ENCODE measurements at regions not wholly inside any gene's neighbourhood (a gene's known extent, or its start where the extent isn't known, plus 50 kb on each side); places are given as distances from the start of the nearest gene placed in this dataset.

GRCh38 chr2:43088143-43089073, 138.0 kb downstream of the ZFP36L2 start:
- no peak for DNase-seq (ENCODE audit: extremely low read depth, low read depth, low spot score)

- no peak for DNase-seq (ENCODE audit: extremely low read depth, low read depth, low spot score)
Observed at GRCh38 chr2:43087413-43087812, 139.0 kb downstream of the ZFP36L2 start.

DNA sequence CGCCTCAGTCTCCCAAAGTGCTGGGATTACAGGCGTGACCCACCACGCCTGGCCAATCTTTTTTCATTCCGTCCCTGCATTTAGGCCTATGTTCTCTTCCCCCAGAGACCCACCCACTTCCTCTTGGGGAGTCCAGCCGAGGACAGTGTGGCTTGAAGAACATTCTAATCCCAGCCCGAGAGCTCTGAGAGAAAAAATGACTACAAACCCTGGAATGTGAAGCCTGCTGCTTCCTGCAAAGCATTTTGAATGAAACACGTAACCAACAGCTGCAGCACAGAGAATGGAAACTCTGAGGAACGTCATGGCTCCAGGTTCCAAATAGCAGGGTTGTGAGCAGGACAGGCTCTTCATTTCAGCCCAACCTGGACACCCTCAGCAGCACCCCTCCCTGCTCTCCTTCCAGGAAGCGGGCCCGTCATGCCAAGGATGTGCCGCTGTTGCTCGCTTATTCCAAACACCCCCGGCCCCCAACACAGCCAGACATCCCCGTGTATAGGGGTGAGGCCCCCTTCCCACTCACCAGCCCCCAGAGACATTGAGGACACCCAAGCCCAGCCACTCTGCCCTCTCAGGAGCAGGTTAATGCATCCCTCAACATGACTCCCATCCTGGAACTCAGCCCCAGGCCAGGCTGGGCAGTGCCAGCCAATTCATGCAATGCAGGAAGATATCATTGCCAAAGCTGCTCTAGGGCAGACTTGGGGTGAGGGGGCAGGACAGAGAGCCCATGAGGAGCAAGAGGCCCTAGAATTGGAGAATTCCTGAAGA, 139.8 kb downstream of the ZFP36L2 start:
- peak; percentile 99 for DNase-seq (ENCODE audit: extremely low read depth, low read depth, low spot score)

DNA sequence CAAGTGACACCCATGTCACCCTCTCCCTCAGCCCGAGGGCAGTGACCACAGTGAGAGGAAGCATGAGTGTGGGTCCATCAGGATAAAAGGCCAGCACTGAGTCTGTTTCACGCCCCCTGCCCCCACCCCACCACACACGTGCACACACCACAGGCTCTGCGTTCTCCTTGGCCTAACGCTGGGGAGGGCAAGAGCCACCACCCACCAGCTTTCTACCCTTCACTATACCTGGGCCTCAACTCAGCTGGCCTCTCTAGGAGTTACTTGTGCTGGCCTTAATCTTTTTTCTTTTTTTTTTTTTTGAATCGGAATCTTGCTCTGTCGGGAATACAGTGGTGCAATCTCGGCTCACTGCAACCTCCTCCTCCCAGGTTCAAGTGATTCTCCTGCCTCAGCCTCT, 140.5 kb downstream of the ZFP36L2 start:
- no peak for DNase-seq (ENCODE audit: extremely low read depth, low read depth, low spot score)

- no peak for DNase-seq (ENCODE audit: extremely low read depth, low read depth, low spot score)
Observed at GRCh38 chr2:43085505-43085904, 140.9 kb downstream of the ZFP36L2 start.

DNA sequence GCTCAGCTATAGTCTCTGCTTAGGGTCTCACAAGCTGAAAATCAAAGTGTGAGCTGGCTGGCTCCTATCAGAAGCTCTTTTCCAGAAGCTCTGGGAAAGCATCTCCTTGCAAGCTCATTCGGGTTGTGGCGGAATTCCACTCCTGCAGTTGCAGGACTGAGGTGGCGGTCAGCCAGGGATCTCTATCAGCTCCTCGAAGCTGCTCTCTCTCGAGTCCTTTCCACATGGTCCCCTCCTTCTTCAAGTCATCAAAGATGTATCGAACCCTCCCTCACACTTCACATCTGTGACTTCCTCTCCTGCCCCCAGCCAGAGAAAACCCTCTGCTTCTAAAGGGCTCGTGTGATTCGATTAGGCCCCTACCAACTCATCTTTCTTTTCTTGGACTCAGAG, 141.7 kb downstream of the ZFP36L2 start:
- DNase-seq (ENCODE audit: extremely low read depth, low read depth, low spot score) = no peak

DNA sequence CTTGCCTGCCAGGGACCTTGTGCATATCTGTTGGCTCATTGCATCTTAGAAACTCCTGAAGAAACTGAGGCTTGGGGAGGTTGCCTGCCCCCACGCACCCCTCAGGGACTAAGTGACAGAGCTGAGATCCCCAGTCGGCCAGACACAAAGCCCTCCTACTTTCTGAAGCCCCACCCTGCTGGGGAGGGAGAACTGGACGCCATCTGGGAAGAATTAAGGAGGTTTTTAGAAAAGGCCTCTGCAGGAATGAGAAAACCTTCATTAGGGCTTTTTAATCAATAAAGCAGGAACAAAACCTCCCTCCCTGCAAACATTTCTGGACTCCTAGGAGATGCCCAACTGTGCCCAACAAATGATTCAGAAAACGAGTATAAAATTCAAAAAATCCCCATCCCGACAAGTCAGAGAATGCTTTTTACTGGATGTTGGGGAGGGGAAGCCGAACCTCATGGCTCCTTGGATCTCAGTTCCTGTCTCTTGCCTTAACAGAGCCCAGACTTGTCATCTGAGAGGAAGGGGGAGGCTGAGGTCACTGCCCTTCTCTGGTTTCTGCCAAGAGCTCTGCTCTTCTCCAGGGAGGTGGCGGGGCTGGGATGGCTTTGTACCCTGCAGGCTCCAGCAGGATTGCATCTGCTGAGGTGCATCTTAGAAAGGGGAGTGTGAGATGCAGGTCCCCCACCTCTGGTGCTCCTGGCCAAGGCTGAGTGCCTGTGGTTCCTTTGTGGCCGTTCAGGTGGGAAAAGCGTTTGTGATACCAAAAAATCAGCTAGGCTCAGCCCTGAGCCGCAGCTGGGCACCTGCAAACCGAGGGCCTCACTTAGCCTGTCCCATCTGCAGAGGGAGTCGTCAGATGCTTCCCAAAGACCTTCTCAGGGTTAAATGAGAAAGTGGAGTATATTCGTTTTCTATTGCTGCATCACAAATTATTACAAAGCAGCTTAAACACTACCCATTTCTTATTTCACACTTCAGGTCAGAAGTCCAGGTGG, 142.4 kb downstream of the ZFP36L2 start:
- DNase-seq (ENCODE audit: extremely low read depth, low read depth, low spot score) = no peak

GRCh38 chr2:43082903-43083677, 143.3 kb downstream of the ZFP36L2 start:
- DNase-seq (ENCODE audit: extremely low read depth, low read depth, low spot score) = no peak

DNA sequence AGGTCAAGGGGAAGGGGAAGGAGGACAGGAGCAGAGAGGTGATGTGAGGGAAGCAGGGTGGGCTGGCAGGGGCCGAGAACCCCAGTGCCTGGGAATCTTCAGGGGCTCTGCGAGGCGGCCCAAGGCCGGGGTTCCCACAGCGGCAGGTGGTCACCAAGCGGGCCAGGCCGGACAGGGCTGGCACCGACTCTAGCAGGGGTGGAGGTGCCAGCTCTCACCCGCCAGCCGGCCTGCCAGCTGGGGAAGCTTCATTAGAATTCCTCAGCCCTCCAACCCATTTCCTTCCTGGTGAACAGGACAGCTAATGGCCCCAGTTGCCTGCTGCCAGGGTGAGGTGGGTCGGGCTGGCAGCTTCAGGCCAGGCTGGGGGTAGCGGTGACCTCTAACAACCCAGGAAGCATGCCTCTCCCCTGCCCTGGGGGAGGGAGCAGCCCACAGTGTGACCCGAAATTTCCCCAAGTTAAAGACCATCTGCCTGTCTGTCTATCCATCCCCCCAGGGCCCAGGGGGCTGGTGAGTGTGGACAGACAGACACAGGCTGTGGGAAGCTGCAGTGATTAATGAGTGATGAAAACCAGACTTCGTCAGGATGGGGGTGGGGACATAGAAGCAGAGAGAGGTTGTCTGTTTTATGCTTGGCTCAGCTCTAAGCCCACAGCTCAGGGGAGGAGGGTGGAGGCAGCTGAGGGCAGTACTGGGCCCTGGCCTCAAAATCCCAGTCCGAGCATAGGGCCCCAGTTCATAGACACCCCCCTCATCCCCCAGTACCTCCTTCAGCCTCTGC, 144.1 kb downstream of the ZFP36L2 start:
- DNase-seq (ENCODE audit: extremely low read depth, low read depth, low spot score) = no peak

GRCh38 chr2:43081131-43081765, 145.2 kb downstream of the ZFP36L2 start:
- no peak for DNase-seq (ENCODE audit: extremely low read depth, low read depth, low spot score)

DNA sequence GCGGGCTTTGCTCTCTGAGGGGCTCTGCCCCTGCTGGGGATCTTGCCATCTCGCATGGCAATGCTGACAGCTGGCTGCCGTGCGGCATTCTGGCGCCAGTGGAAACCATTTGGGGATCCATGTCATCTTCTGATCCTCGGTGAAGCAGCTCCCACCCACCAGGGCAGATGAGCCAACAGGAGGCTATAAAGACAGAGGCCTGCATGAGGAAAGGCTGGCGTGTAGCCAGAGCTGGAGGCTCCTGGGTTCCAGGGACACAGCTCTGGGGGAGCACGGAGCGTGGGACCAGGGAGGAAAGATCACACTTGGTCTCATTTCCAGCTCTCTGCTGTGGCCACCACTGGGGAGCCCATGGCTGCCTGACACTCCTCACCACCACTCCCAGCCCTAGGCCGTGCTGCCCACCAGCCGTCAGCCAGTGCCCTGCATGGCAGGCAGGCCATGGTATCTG, 145.8 kb downstream of the ZFP36L2 start:
- no peak for DNase-seq (ENCODE audit: extremely low read depth, low read depth, low spot score)

DNA sequence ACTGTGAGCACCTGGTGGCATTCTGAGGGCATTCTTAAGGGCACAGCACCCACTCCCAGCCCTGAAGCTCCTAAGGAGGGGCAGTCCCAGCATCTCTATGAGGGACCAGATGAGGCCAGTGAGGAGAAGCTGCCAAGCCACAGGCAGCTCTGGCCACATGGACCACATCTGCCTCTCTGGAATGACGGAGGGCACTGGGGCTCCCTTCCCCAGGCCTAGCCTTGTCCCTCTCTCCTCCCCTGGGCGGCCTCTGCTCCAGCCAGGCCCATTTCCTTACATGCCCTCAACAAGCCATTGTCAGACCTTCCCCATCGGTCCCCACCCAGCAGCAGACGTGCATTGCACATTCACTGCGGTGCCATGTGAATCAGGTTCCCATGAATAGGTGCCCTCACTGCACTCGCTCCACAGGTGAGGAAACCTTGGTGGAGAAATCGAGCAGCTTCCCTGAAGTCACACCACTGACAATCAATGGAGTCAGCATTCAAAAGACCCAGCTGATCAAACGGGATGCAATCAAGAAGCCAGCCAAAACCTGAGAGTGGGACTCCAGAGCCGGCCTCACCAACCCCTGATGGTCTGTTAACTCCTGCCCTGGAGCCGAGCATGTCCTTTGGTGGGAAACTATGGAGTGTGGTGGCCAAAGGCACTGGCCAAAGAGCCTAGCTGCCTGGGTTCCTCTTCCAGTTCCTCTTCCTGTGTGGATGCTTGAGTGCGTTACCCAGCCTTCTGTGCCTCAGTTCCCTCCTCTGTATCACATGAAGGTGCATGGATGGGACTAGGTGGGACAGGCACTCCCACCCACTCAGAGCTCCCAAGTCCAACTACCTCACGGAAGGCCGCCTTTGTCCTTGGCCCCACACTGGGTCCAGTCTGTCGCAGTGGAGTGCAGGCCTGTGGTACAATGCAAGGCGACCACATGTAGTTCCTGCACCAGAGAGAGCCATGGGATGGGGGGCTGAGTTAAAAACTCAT, 147.3 kb downstream of the ZFP36L2 start:
- DNase-seq (ENCODE audit: extremely low read depth, low read depth, low spot score) = no peak

DNA sequence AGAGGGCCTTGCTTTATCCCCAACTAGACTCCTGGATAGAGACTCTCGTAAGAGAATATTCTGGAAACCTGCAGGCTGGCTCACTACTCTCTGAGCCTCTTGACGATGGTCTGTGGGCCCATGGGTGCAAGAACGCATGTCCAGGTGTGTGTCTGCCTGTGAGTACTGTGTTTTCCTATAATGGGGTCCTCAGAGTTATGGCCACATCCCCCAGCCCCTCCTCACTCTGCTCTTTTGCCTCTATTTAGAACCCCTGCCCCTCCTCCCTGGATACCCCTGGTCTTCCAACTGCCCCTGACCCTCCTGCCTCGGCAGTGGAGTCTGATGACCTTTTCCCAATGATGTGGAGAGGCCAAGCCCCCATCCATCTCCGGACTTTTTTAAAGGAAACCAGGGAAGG, 148.1 kb downstream of the ZFP36L2 start:
- DNase-seq (ENCODE audit: extremely low read depth, low read depth, low spot score) = no peak

DNA sequence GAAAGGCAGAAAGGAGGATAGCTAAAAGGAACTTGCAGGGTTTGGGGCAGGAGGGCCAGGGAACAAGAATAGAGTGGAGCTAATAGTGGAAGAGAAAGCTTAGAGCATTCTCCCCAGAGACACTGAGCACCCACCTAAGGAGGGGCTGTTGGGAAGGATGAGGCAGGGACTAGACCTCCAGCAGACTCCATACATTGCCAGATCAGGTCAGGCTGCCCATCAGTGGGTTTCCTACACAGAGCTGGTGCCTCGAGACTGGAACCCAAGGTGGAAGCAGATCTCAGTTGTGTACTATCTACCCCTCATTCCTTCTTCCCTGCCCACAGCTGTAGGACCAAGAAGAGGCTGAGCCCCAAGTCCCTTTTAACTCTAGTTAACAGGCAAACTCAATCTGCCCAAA, 148.5 kb downstream of the ZFP36L2 start:
- no peak for DNase-seq (ENCODE audit: extremely low read depth, low read depth, low spot score)

- DNase-seq (ENCODE audit: extremely low read depth, low read depth, low spot score) = no peak
Observed at GRCh38 chr2:43076676-43077075, 149.7 kb downstream of the ZFP36L2 start.

- no peak for DNase-seq (ENCODE audit: extremely low read depth, low read depth, low spot score)
Observed at GRCh38 chr2:43075811-43076585, 150.4 kb downstream of the ZFP36L2 start.
